ENCODE measurements at regions not wholly inside any gene's neighbourhood (a gene's known extent, or its start where the extent isn't known, plus 50 kb on each side); places are given as distances from the start of the nearest gene placed in this dataset.

GRCh38 chr2:201959198-201959597, 74.5 kb upstream of the FZD7 start:
- H3K9me3 Mint-ChIP-seq = no peaks in the 10 kb centered on the region
- H3K27me3 Mint-ChIP-seq (ENCODE audit: low read depth) = peaks cover 11% of the 10 kb centered on the region
- TF ChIP-seq CTCF (IDR thresholded peaks at IDR 0.05; ENCODE audit: unreplicated experiment in 3 of 3) = no peak
- H3K36me3 Mint-ChIP-seq (ENCODE audit: low read depth) = no peaks in the 10 kb centered on the region
- H3K27ac Mint-ChIP-seq = no peak overlapping the region
- H3K4me1 Mint-ChIP-seq = peaks cover 18% of the 10 kb centered on the region
- H3K4me3 Mint-ChIP-seq = no peak overlapping the region

- Mint-ChIP-seq H3K27me3 (ENCODE audit: low read depth) (peaks cover 11% of the 10 kb centered on the region), H3K9me3 (no peaks in the 10 kb centered on the region), H3K4me3 (no peak overlapping the region), H3K36me3 (ENCODE audit: low read depth) (no peaks in the 10 kb centered on the region), H3K27ac (no peak overlapping the region), H3K4me1 (peaks cover 18% of the 10 kb centered on the region)
- TF ChIP-seq CTCF (IDR thresholded peaks at IDR 0.05; ENCODE audit: unreplicated experiment in 3 of 3) = no peak
Measured at GRCh38 chr2:201959626-201960025, 74.0 kb upstream of the FZD7 start.

- H3K4me1 Mint-ChIP-seq = peaks cover 14% of the 10 kb centered on the region
- no peak overlapping the region for H3K27ac Mint-ChIP-seq
- no peaks in the 10 kb centered on the region for H3K36me3 Mint-ChIP-seq (ENCODE audit: low read depth)
- H3K4me3 Mint-ChIP-seq = no peak overlapping the region
- peaks cover 8% of the 10 kb centered on the region for H3K27me3 Mint-ChIP-seq (ENCODE audit: low read depth)
- no peaks in the 10 kb centered on the region for H3K9me3 Mint-ChIP-seq
- TF ChIP-seq CTCF (IDR thresholded peaks at IDR 0.05; ENCODE audit: unreplicated experiment in 3 of 3) = no peak
Measured at GRCh38 chr2:201960305-201960704, 73.3 kb upstream of the FZD7 start.

GRCh38 chr2:201961401-201961800, 72.3 kb upstream of the FZD7 start:
- no peak overlapping the region for H3K4me3 Mint-ChIP-seq
- TF ChIP-seq CTCF (IDR thresholded peaks at IDR 0.05; ENCODE audit: unreplicated experiment in 3 of 3) = no peak
- no peaks in the 10 kb centered on the region for H3K9me3 Mint-ChIP-seq
- peaks cover 7% of the 10 kb centered on the region for H3K4me1 Mint-ChIP-seq
- H3K27ac Mint-ChIP-seq = no peak overlapping the region
- H3K27me3 Mint-ChIP-seq (ENCODE audit: low read depth) = peaks cover 5% of the 10 kb centered on the region
- H3K36me3 Mint-ChIP-seq (ENCODE audit: low read depth) = no peaks in the 10 kb centered on the region

GRCh38 chr2:201962774-201963562, 70.7 kb upstream of the FZD7 start:
- H3K27ac Mint-ChIP-seq = no peak overlapping the region

More at GRCh38 chr2:201962774-201963562, 70.7 kb upstream of the FZD7 start:
- TF ChIP-seq CTCF (IDR thresholded peaks at IDR 0.05; ENCODE audit: unreplicated experiment in 3 of 3) = no peak
- H3K9me3 Mint-ChIP-seq = no peaks in the 10 kb centered on the region
- no peaks in the 10 kb centered on the region for H3K36me3 Mint-ChIP-seq (ENCODE audit: low read depth)
- no peak overlapping the region for H3K4me3 Mint-ChIP-seq
- peaks cover 4% of the 10 kb centered on the region for H3K27me3 Mint-ChIP-seq (ENCODE audit: low read depth)
- H3K4me1 Mint-ChIP-seq = peaks cover 12% of the 10 kb centered on the region

All from nephron (organoid).